PC-9 (cell line): ENCODE measurements at regions not wholly inside any gene's neighbourhood (a gene's known extent, or its start where the extent isn't known, plus 50 kb on each side); places are given as distances from the start of the nearest gene placed in this dataset.

Experiments
- BruUV-seq: library from RNA; stranded (reverse); fragments of 400-500 nt; replicated peaks from 2 replicates; lab custom pipeline; 2021; lab: Mats Ljungman, UMichigan
- CTCF ChIA-PET: fragments of 300-600 bp; sonication (Branson Sonifier 250); formaldehyde crosslinking; loops from one replicate; lab custom pipeline; 2022; ENCODE audit warnings: antibody characterized with exemption; lab: Charles Lee
- POLR2A ChIA-PET: fragments of 300-600 bp; sonication (Branson Sonifier 250); formaldehyde crosslinking; loops from one replicate; lab custom pipeline; 2022; ENCODE audit warnings: antibody characterized with exemption; ENCODE audit not compliant: unreplicated experiment; lab: Charles Lee
- DNase-seq, 2 experiments: peaks; one replicate each; pipeline versions ENCODE4 v3.0.0 to v3.0.0-alpha.2; 2015 to 2022; ENCODE audit warnings: mixed read lengths in 1 of 2
- H2AFZ ChIP-seq: fragments of 200-600 bp; sonication (generic); 2 replicates; pipeline ENCODE4 v1.8.1; 2017; ENCODE audit warnings: antibody characterized with exemption
- H3F3A ChIP-seq: fragments of 200-600 bp; sonication (generic); 2 replicates; pipeline ENCODE4 v1.8.1; 2017; ENCODE audit warnings: antibody characterized with exemption, mild to moderate bottlenecking, low read depth; ENCODE audit not compliant: insufficient read depth
- H3K27ac ChIP-seq: fragments of 200-600 bp; sonication (generic); 2 replicates; pipeline ENCODE4 v1.6.1; 2016; ENCODE audit warnings: mixed run types
- H3K27me3 ChIP-seq: fragments of 200-600 bp; sonication (generic); 2 replicates; pipeline ENCODE4 v1.6.1; 2016; ENCODE audit warnings: low read depth, mixed run types; ENCODE audit not compliant: insufficient read depth
- H3K36me3 ChIP-seq: fragments of 200-600 bp; sonication (generic); 2 replicates; pipeline ENCODE4 v1.6.1; 2016; ENCODE audit warnings: low read depth, mixed run types
- H3K4me1 ChIP-seq: fragments of 200-600 bp; sonication (generic); replicated peaks from 2 replicates; pipeline ENCODE4 v1.6.1; 2016; ENCODE audit warnings: mixed run types; ENCODE audit not compliant: insufficient read depth
- H3K4me2 ChIP-seq: fragments of 200-600 bp; sonication (generic); 2 replicates; pipeline ENCODE4 v1.6.1; 2017; ENCODE audit warnings: mixed run types
- H3K4me3 ChIP-seq: fragments of 200-600 bp; sonication (generic); 2 replicates; pipeline ENCODE4 v1.6.1; 2016; ENCODE audit warnings: mixed run types
- H3K79me2 ChIP-seq: fragments of 200-600 bp; sonication (generic); 2 replicates; pipeline ENCODE4 v1.6.1; 2017; ENCODE audit warnings: low read depth, mixed run types
- H3K9me2 ChIP-seq: fragments of 200-600 bp; sonication (generic); 2 replicates; pipeline ENCODE4 v1.8.1; 2017; ENCODE audit warnings: mild to moderate bottlenecking; ENCODE audit not compliant: insufficient read depth
- H3K9me3 ChIP-seq: fragments of 200-600 bp; sonication (generic); 2 replicates; pipeline ENCODE4 v1.8.1; 2016; ENCODE audit warnings: low read depth; ENCODE audit not compliant: insufficient read depth
- H4K20me1 ChIP-seq: fragments of 200-600 bp; sonication (generic); 2 replicates; pipeline ENCODE4 v1.8.1; 2017; ENCODE audit not compliant: insufficient read depth
- EZH2 ChIP-seq: fragments of 200-600 bp; sonication (generic); IDR thresholded peaks from 2 replicates; pipeline ENCODE4 v1.8.0; 2017; ENCODE audit warnings: antibody characterized with exemption, low read depth
- intact Hi-C: fragments of 100-400 bp; cut with micrococcal nuclease; formaldehyde crosslinking; loops from one replicate; pipeline ENCODE4 v1.10.0; 2022; ENCODE audit not compliant: unreplicated experiment
- TF ChIP-seq, protein P1 (sequence below): fragments of 200-600 bp; sonication (generic); conservative IDR thresholded peaks from 2 replicates; pipeline ENCODE4 v1.6.1; 2017; ENCODE audit warnings: mixed run types, antibody characterized with exemption, mild to moderate bottlenecking, moderate library complexity

GRCh38 chr7:11266101-11266500, 292.4 kb downstream of the PHF14 start:
- Histone ChIP-seq H3K4me3 (no peak overlapping the region), H3K27me3 (no peaks in the 10 kb centered on the region), H3K4me2 (no peak overlapping the region), H3F3A (no peaks in the 10 kb centered on the region), H4K20me1 (no peaks in the 10 kb centered on the region), H3K79me2 (no peaks in the 10 kb centered on the region), H3K4me1 (peaks cover 6% of the 10 kb centered on the region), H3K9me2 (no peaks in the 10 kb centered on the region), H3K27ac (no peak overlapping the region), H3K9me3 (no peaks in the 10 kb centered on the region), H2AFZ (no peak overlapping the region), H3K36me3 (no peaks in the 10 kb centered on the region)
- POLR2A ChIA-PET, result no interaction called here
- no peak for TF ChIP-seq EZH2
- TF ChIP-seq, protein P1, sequence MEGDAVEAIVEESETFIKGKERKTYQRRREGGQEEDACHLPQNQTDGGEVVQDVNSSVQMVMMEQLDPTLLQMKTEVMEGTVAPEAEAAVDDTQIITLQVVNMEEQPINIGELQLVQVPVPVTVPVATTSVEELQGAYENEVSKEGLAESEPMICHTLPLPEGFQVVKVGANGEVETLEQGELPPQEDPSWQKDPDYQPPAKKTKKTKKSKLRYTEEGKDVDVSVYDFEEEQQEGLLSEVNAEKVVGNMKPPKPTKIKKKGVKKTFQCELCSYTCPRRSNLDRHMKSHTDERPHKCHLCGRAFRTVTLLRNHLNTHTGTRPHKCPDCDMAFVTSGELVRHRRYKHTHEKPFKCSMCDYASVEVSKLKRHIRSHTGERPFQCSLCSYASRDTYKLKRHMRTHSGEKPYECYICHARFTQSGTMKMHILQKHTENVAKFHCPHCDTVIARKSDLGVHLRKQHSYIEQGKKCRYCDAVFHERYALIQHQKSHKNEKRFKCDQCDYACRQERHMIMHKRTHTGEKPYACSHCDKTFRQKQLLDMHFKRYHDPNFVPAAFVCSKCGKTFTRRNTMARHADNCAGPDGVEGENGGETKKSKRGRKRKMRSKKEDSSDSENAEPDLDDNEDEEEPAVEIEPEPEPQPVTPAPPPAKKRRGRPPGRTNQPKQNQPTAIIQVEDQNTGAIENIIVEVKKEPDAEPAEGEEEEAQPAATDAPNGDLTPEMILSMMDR, result no peak
- DNase-seq, result no peak
- intact Hi-C loops, result no loop called here
- CTCF ChIA-PET, result no interaction called here
- BruUV-seq, result no TSS peak

DNA sequence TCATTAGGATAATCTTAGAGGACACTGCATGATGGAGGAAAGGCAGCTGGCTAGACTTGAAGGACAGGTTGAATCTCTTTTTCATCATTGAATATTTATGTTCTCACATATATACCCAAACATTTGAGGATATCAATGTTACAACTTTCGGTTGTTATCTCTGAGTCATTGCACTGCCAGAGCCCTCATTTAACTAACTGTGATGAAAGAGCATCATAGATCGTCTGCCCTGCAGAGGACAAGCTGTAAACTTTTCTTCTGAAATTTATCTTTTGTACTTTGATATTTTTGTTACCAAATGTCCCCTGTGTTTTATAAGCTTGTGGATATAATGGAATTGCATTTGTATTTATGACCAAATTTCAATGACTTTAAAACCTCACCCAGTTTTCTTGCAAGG, 298.7 kb downstream of the PHF14 start:
- Histone ChIP-seq H4K20me1 (no peaks in the 10 kb centered on the region), H3K27ac (no peak overlapping the region), H3F3A (no peaks in the 10 kb centered on the region), H3K9me2 (no peaks in the 10 kb centered on the region), H3K9me3 (no peaks in the 10 kb centered on the region), H3K4me1 (no peaks in the 10 kb centered on the region), H3K4me3 (no peak overlapping the region), H3K79me2 (no peaks in the 10 kb centered on the region), H2AFZ (no peak overlapping the region), H3K4me2 (no peak overlapping the region), H3K27me3 (no peaks in the 10 kb centered on the region), H3K36me3 (no peaks in the 10 kb centered on the region)
- CTCF ChIA-PET, result no interaction called here
- TF ChIP-seq, protein P1, result no peak
- no peak for TF ChIP-seq EZH2
- intact Hi-C loops, result no loop called here
- POLR2A ChIA-PET, result interaction anchor here (0.6 kb wide), 1 partner anchor 26 kb away, joined by 7 read pairs; no protein-coding TSS in a partner anchor
- BruUV-seq, result no TSS peak
- DNase-seq, result no peak

DNA sequence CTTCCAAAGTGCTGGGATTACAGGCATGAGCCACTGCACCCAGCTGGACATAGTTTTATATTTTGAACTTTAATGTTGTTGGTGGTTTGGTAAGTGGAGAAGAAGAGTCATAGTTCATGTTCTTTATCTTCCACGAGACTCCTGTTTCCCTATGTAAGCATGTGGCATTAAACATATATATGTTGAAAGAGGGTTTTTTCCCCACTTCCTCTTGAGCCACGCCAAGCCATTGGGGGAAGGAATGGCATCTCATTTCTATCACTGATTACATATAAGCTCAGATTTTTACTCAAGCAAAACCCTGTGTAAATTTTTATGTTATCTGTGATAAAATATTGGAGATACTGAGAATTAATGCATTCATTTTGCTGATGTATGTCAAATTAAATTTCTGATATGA, 300.4 kb downstream of the PHF14 start:
- no peak overlapping the region for H3K4me3 ChIP-seq
- POLR2A ChIA-PET, result no interaction called here
- CTCF ChIA-PET, result no interaction called here

More for the DNA sequence above, 300.4 kb downstream of the PHF14 start:
- intact Hi-C loops, result no loop called here
- TF ChIP-seq EZH2, result no peak
- TF ChIP-seq, protein P1, result no peak
- no peaks in the 10 kb centered on the region for H3K9me3 ChIP-seq
- no peak overlapping the region for H2AFZ ChIP-seq
- BruUV-seq, result no TSS peak
- no peaks in the 10 kb centered on the region for H3K36me3 ChIP-seq
- no peaks in the 10 kb centered on the region for H3F3A ChIP-seq
- no peaks in the 10 kb centered on the region for H3K79me2 ChIP-seq
- H3K27ac ChIP-seq, result no peak overlapping the region
- no peaks in the 10 kb centered on the region for H3K27me3 ChIP-seq
- no peaks in the 10 kb centered on the region for H3K4me1 ChIP-seq
- no peaks in the 10 kb centered on the region for H4K20me1 ChIP-seq
- no peak overlapping the region for H3K4me2 ChIP-seq
- DNase-seq, result no peak
- no peaks in the 10 kb centered on the region for H3K9me2 ChIP-seq
